ENCODE measurements at regions not wholly inside any gene's neighbourhood (a gene's known extent, or its start where the extent isn't known, plus 50 kb on each side); places are given as distances from the start of the nearest gene placed in this dataset.
"Not testable (repeated sequence)": the region's sequence is repeated elsewhere in the genome, so short reads cannot be mapped to it uniquely, and the experiment has no call there.

DNA sequence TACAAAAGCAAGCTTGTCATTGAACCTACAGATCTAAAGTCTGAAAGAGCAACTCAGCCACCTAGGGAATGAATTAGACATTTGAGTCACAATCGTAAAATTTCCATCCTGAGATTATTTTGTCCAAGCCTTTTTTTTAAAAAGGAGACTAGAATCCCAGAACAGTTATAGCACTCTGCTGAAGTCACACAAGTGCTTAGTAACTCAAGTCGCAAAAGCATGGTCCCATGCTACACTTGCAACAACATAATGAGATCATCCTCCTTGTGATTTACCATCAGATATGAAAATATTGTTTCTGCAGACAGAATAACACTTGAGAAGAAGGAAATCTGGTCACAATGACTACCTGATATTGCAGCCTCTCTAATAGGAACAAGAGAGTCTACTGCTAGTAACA, 106.7 kb downstream of the ZIC4 start:
- Histone ChIP-seq H3K4me3 (ENCODE audit: low read length) (no peak overlapping the region), H3K36me3 (ENCODE audit: control insufficient read depth, low read length) (no peaks in the 10 kb centered on the region), H3K27ac (ENCODE audit: low read depth, low read length) (no peak overlapping the region), H3K4me1 (ENCODE audit: control insufficient read depth, low read length) (no peaks in the 10 kb centered on the region), H3K4me2 (ENCODE audit: low read length) (no peak overlapping the region), H3K9me3 (ENCODE audit: control insufficient read depth, insufficient read depth, low read length) (no peaks in the 10 kb centered on the region), H3K79me2 (ENCODE audit: control insufficient read depth, low read length) (no peaks in the 10 kb centered on the region), H3K27me3 (ENCODE audit: control insufficient read depth, low read length) (no peaks in the 10 kb centered on the region), H4K20me1 (ENCODE audit: control insufficient read depth, insufficient read depth, low read depth, low read length) (no peaks in the 10 kb centered on the region), H3F3A (ENCODE audit: control insufficient read depth, insufficient read depth) (no peaks in the 10 kb centered on the region), H3K9me2 (replicated peaks; ENCODE audit: control insufficient read depth, low read length) (no peaks in the 10 kb centered on the region)
- TF ChIP-seq, protein P1, sequence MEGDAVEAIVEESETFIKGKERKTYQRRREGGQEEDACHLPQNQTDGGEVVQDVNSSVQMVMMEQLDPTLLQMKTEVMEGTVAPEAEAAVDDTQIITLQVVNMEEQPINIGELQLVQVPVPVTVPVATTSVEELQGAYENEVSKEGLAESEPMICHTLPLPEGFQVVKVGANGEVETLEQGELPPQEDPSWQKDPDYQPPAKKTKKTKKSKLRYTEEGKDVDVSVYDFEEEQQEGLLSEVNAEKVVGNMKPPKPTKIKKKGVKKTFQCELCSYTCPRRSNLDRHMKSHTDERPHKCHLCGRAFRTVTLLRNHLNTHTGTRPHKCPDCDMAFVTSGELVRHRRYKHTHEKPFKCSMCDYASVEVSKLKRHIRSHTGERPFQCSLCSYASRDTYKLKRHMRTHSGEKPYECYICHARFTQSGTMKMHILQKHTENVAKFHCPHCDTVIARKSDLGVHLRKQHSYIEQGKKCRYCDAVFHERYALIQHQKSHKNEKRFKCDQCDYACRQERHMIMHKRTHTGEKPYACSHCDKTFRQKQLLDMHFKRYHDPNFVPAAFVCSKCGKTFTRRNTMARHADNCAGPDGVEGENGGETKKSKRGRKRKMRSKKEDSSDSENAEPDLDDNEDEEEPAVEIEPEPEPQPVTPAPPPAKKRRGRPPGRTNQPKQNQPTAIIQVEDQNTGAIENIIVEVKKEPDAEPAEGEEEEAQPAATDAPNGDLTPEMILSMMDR (IDR thresholded peaks at IDR 0.05; ENCODE audit: low read depth, low read length, poor library complexity, severe bottlenecking): no peak
- no peak for TF ChIP-seq EZH2phosphoT487 (IDR thresholded peaks at IDR 0.05; ENCODE audit: borderline replicate concordance, low read length)

DNA sequence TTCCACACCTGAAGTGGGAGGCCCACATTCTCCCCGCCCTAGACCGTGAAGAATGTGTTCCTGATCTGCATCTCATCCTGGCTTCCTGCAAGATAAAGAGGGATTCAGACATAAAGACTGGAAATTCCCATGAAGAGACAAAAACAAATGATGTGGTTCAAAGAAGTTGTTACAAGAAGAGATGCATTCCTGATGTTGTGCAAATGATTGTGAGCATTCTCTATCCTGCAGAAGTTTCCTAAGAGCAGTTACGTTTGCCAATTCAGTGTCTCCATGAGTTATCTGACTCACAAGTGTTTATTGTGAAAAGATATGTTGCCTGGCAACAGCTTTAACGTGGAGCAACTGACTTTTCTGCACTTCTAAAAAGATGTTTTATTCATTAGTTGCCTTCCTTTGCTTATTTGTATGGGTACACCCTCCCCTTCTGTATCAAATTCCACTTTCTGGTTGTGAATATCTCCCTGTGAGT, 107.8 kb downstream of the ZIC4 start:
- no peak overlapping the region for H3K27ac ChIP-seq (ENCODE audit: low read depth, low read length)
- TF ChIP-seq, protein P1 (IDR thresholded peaks at IDR 0.05; ENCODE audit: low read depth, low read length, poor library complexity, severe bottlenecking): no peak
- no peak for TF ChIP-seq EZH2phosphoT487 (IDR thresholded peaks at IDR 0.05; ENCODE audit: borderline replicate concordance, low read length)
- H3K4me1 ChIP-seq (ENCODE audit: control insufficient read depth, low read length): no peaks in the 10 kb centered on the region
- no peak overlapping the region for H3K4me3 ChIP-seq (ENCODE audit: low read length)
- H3K79me2 ChIP-seq (ENCODE audit: control insufficient read depth, low read length): no peaks in the 10 kb centered on the region
- no peaks in the 10 kb centered on the region for H3K9me3 ChIP-seq (ENCODE audit: control insufficient read depth, insufficient read depth, low read length)
- H3K36me3 ChIP-seq (ENCODE audit: control insufficient read depth, low read length): no peaks in the 10 kb centered on the region
- no peaks in the 10 kb centered on the region for H4K20me1 ChIP-seq (ENCODE audit: control insufficient read depth, insufficient read depth, low read depth, low read length)
- no peak overlapping the region for H3K4me2 ChIP-seq (ENCODE audit: low read length)
- H3F3A ChIP-seq (ENCODE audit: control insufficient read depth, insufficient read depth): no peaks in the 10 kb centered on the region
- H3K27me3 ChIP-seq (ENCODE audit: control insufficient read depth, low read length): no peaks in the 10 kb centered on the region
- H3K9me2 ChIP-seq (replicated peaks; ENCODE audit: control insufficient read depth, low read length): no peaks in the 10 kb centered on the region

DNA sequence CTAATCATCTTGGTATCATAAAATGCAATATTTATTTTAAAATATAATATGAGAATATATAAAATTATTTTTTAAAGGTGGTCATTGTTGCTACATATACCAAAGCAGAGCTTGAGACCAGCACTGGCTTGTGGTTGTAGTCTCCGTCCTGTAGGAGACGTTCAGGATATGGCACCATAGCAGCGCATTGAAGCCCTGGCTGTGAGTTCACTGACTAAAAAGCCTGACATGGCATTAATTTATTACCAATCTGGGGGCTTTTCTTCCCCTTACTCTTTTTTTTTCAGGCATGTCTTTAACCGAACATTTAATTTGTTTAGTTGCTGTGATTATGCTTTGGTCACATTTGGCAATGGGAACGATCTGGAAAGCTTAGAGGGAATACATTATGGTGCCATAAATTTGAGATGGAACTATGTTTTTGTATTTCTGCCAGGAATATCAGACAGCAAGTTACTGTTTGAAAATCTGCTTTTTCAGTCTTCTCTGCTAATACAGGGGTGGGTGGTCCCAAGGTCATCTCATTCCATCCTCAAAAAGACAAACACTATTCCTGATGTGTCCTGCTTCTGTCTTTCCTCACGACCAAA, 108.5 kb downstream of the ZIC4 start:
- Histone ChIP-seq H3K4me1 (ENCODE audit: control insufficient read depth, low read length) (no peaks in the 10 kb centered on the region), H3K79me2 (ENCODE audit: control insufficient read depth, low read length) (no peaks in the 10 kb centered on the region), H3K4me2 (ENCODE audit: low read length) (no peak overlapping the region), H4K20me1 (ENCODE audit: control insufficient read depth, insufficient read depth, low read depth, low read length) (no peaks in the 10 kb centered on the region), H3K4me3 (ENCODE audit: low read length) (no peak overlapping the region), H3K9me2 (replicated peaks; ENCODE audit: control insufficient read depth, low read length) (no peaks in the 10 kb centered on the region), H3K36me3 (ENCODE audit: control insufficient read depth, low read length) (no peaks in the 10 kb centered on the region), H3F3A (ENCODE audit: control insufficient read depth, insufficient read depth) (no peaks in the 10 kb centered on the region), H3K27me3 (ENCODE audit: control insufficient read depth, low read length) (no peaks in the 10 kb centered on the region), H3K9me3 (ENCODE audit: control insufficient read depth, insufficient read depth, low read length) (no peaks in the 10 kb centered on the region), H3K27ac (ENCODE audit: low read depth, low read length) (no peak overlapping the region)
- TF ChIP-seq EZH2phosphoT487 (IDR thresholded peaks at IDR 0.05; ENCODE audit: borderline replicate concordance, low read length): no peak
- TF ChIP-seq, protein P1 (IDR thresholded peaks at IDR 0.05; ENCODE audit: low read depth, low read length, poor library complexity, severe bottlenecking): no peak

DNA sequence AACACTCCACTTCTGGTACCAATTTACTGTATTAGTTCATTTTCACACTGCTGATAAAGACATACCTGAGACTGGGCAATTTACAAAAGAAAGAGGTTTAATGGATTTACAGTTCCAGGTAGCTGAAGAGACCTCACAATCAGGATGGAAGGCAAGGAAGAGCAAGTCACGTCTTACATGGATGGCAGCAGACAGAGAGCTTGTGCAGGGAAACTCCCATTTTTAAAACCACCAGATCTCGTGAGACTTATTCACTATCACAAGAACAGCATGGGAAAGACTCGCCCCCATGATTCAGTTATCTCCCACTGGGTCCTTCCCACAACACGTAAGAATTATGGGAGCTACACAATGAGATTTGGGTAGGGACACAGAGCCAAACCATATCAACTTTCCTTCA, 119.0 kb downstream of the ZIC4 start:
- not testable (repeated sequence) for H3K4me3 ChIP-seq (ENCODE audit: low read length); H3K9me2 ChIP-seq (replicated peaks; ENCODE audit: control insufficient read depth, low read length); H3K4me2 ChIP-seq (ENCODE audit: low read length); H4K20me1 ChIP-seq (ENCODE audit: control insufficient read depth, insufficient read depth, low read depth, low read length); H3K27ac ChIP-seq (ENCODE audit: low read depth, low read length); H3K4me1 ChIP-seq (ENCODE audit: control insufficient read depth, low read length); H3K36me3 ChIP-seq (ENCODE audit: control insufficient read depth, low read length); H3K27me3 ChIP-seq (ENCODE audit: control insufficient read depth, low read length); H3F3A ChIP-seq (ENCODE audit: control insufficient read depth, insufficient read depth); H3K9me3 ChIP-seq (ENCODE audit: control insufficient read depth, insufficient read depth, low read length); H3K79me2 ChIP-seq (ENCODE audit: control insufficient read depth, low read length)

Data from DOHH2 (cell line).